Lung microvascular endothelial cell (primary cell): ENCODE measurements at regions not wholly inside any gene's neighbourhood (a gene's known extent, or its start where the extent isn't known, plus 50 kb on each side); places are given as distances from the start of the nearest gene placed in this dataset.
"Not testable (repeated sequence)": the region's sequence is repeated elsewhere in the genome, so short reads cannot be mapped to it uniquely, and the experiment has no call there.

ENCODE experiments used
- DNase-seq, 2 donors: peaks; one replicate each; pipeline versions ENCODE4 v3.0.0 to v3.0.0-alpha.2; 2010; ENCODE audit warnings: low read depth in 2 of 2

GRCh38 chr3:125697126-125697525 lies 101.8 kb upstream of the OSBPL11 start:
- not testable (repeated sequence) for DNase-seq

- DNase-seq: not testable (repeated sequence)
Measured at GRCh38 chr3:125697979-125698640, 102.8 kb upstream of the OSBPL11 start.

- DNase-seq: no peak
Measured at GRCh38 chr3:125715651-125716050, 120.4 kb upstream of the OSBPL11 start.

GRCh38 chr3:125732151-125732550 lies 136.9 kb upstream of the OSBPL11 start:
- DNase-seq: not testable (repeated sequence)

- not testable (repeated sequence) for DNase-seq
Measured at GRCh38 chr3:125741991-125742718, 146.9 kb upstream of the OSBPL11 start.

GRCh38 chr3:125742845-125743244 lies 147.5 kb upstream of the OSBPL11 start:
- peak in 1 of 2 donors; percentile 5 for DNase-seq

GRCh38 chr3:125757050-125757449 lies 161.8 kb upstream of the OSBPL11 start:
- DNase-seq: peak; percentile 5 to 8

- DNase-seq: not testable (repeated sequence)
Measured at GRCh38 chr3:125758641-125759130, 163.4 kb upstream of the OSBPL11 start.

GRCh38 chr3:125762601-125763000 lies 167.3 kb upstream of the OSBPL11 start:
- not testable (repeated sequence) for DNase-seq

GRCh38 chr3:125766285-125766826 lies 171.1 kb upstream of the OSBPL11 start:
- DNase-seq: peak; percentile 54 to 59

GRCh38 chr3:125766931-125767330 lies 171.6 kb upstream of the OSBPL11 start:
- DNase-seq: peak in 1 of 2 donors; percentile 1

- DNase-seq: no peak
Measured at GRCh38 chr3:125767641-125768040, 172.3 kb upstream of the OSBPL11 start.

GRCh38 chr3:125768821-125769220 lies 173.5 kb upstream of the OSBPL11 start:
- not testable (repeated sequence) for DNase-seq

- DNase-seq: not testable (repeated sequence)
Measured at GRCh38 chr3:125771506-125771905, 176.2 kb upstream of the OSBPL11 start.

GRCh38 chr3:125774433-125775034 lies 179.2 kb upstream of the OSBPL11 start:
- DNase-seq: not testable (repeated sequence)

- DNase-seq: not testable (repeated sequence)
Measured at GRCh38 chr3:125775106-125775505, 179.8 kb upstream of the OSBPL11 start.

- not testable (repeated sequence) for DNase-seq
Measured at GRCh38 chr3:125775606-125776294, 180.5 kb upstream of the OSBPL11 start.

- DNase-seq: not testable (repeated sequence)
Measured at GRCh38 chr3:125779276-125779675, 184.0 kb upstream of the OSBPL11 start.

GRCh38 chr3:125779918-125780317 lies 184.6 kb upstream of the OSBPL11 start:
- DNase-seq: not testable (repeated sequence)

GRCh38 chr3:125781678-125782077 lies 186.4 kb upstream of the OSBPL11 start:
- DNase-seq: not testable (repeated sequence)

- not testable (repeated sequence) for DNase-seq
Measured at GRCh38 chr3:125790312-125790711, 178.7 kb upstream of the ROPN1B start.
